AG08396 (cell line): ENCODE measurements at regions not wholly inside any gene's neighbourhood (a gene's known extent, or its start where the extent isn't known, plus 50 kb on each side); places are given as distances from the start of the nearest gene placed in this dataset.

ENCODE experiments used
- DNase-seq: peaks from one replicate; pipeline ENCODE4 v3.0.0; 2012; ENCODE audit warnings: low spot score, mixed read lengths

DNA sequence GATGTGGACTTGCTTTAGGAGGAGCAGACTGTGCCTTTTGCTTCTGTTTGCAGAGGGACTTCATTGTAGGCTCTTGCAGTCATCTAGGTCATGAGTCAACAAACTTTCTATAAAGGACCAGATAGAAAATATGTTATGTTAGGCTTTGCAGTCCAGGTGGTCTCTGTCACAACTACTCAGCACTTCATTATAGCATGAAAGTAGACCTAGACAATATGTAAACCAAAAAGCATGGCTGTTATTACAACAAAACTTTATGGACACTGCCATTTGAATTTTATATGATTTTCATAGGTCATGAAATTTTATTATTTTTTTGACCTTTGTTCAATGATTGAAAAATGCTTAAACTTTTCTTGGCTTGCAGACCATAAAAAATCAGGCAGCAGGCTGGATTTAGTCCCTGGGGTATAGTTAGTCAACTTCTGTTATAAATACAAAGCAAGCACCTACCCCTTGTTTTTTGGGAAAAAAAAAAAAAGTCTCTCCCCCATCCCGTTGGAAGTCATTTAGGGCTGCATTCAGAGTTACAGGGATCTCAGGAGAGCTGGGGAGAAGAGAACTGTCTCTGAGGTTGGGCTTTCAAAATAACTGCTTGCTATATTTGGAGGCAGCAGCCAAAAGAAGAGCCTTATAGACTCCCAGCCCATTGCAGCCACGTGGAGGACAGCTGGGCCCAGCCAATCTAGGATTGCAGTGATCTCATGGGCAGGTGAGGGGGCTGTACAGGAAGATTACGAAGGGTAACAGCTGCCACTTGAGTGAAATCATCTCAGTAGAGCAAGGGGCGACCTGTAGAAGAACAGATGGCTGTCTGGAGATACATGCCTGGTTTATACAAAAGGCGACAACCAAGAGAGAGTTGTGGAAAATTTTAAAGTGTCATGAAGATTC lies 136.6 kb upstream of the TNC start:
- no peak for DNase-seq

- DNase-seq, result no peak
These were observed 143.7 kb upstream of the TNC start for GRCh38 chr9:115261656-115262081.

- DNase-seq, result peak; percentile 27
These were observed 144.5 kb upstream of the TNC start for GRCh38 chr9:115262477-115262876.

DNA sequence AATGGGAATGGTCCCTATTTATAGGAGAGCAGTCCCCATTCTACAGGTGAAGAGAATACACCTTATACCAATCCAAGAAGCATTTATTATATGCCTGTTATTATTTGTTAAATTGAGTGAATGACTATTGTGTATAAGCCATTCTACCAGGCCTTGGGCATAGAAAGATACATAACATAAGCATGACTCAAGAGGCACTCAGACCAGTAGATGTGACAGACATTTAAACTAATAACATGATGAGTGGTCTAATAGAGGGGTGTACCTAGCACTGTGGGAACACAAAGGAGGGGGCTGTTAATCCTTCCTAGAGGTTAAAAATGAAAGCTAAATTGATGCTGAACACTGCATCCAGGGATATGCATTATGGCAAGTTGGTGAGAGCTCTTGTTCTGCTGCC lies 145.0 kb upstream of the TNC start:
- no peak for DNase-seq

DNA sequence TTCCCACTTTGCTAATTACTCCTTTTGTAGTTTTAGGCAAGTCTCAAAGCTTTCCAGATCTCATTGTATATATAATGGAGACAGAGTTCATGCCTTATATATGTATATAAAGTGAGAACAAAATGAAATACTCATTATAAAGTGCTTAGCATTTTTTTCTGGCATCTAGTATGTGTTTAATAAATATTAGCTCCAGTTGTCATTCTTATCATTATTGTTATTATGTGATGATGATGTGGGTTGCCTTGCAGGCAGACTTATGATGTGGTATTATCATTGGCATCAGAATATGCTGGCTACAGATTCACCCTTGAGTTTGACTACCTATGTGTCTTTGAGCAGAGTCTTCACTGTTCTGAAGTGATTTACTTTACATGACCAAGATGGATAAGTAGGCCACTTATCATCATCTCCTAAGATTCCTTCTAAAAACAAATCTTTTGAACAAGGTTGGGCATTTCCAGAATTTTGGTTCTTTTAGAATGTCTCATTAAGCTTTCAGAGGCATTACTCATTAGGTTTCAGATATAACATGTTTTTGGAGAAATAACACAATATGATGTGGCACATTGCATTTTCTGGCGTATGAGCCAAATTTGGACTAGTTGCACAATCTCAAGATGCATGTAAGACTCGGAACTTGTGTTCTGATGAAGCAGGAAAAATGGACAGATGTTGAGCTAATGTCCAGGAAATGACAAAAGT lies 145.6 kb upstream of the TNC start:
- DNase-seq, result no peak

DNA sequence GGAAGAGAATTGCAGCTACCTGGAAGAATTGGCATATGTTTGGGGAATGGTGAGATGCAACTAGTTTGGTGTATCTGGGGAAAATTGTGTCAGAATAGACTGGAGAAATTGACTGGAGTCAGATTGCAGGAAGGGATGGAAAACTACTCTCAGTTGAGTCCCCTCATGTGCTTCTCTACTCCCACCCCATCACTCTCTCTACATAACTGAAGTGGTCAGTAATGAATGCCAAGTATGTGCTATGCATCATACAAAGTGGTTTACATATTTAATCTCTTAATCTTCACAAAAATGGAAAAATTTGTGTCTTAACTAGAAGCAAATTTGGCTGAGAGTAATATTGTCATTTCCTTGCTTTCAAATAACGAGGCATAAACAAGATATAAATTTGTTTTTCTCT lies 146.4 kb upstream of the TNC start:
- DNase-seq, result no peak

DNA sequence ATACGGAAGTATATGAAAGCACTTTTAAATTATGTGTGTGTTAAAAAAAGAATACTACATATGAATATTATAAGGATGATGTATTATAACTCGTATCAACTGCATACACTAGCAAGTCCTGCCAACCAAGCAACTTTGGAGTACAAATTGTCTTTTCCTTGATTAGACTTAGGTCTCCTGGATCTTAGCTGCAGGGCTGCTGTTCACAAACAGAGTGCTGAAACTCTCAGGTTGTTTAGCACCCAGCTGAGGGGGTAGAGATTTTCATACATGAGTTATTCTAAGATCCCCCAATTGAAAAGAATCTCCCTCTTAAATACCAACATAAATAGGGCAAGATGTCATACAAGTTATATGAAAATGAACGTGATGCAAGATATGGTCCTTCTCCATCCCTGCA lies 149.8 kb upstream of the TNC start:
- no peak for DNase-seq

- no peak for DNase-seq
These were observed 157.8 kb upstream of the TNC start for GRCh38 chr9:115275753-115276152.

- DNase-seq, result no peak
These were observed 158.7 kb upstream of the TNC start for GRCh38 chr9:115276621-115277020.

DNA sequence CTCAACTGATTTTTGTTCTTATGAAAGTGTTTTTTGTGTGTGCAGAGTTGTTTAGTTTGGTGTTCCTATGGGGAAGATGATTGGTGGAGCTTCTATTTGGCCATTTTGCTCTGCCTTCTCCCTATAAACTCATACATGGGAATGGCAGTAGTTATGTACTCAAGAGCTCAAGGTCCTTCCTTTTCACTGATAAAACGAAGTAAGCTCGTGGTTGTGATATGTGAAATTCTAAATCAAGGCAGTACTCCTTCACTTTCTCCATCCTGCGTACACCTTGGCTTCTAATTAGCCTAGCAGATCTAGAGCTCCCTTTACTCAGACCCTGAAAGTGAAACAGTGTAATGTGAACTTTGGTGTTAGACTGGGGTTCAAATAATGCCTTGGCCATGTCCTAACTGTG lies 159.3 kb upstream of the TNC start:
- no peak for DNase-seq

DNA sequence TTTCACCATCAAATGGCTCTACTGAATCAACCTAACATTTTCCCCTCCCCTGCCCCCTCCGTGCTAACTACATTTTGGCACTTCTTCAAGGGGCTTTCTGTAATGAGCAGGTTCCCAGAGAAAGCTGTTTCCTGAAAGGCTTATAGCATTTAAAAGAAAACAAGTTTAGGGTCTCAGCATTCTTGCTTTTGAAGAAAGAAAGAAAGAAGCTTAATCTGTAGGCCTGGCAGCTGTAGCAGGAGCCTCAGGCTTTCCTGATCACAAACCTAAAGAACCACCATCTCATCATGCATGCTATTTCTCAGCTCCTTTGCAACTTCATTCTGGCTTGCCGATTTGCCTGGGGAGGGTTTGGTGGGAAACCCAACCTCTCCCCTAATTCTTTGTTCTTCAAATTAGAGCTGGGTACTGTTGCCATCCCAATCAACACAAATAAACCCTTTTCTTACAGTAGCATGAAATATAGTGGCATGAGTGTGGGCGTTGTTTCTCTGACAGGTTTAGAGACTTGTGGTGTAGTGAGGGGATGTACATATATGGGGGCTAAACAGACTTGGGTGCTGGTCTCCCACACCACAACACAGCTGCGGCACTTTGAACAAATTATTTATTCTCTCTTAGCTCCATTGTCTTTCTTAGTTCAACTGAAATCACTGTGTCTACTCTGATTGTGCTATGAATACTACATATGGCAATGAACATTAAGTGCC lies 160.5 kb upstream of the TNC start:
- DNase-seq, result no peak

DNA sequence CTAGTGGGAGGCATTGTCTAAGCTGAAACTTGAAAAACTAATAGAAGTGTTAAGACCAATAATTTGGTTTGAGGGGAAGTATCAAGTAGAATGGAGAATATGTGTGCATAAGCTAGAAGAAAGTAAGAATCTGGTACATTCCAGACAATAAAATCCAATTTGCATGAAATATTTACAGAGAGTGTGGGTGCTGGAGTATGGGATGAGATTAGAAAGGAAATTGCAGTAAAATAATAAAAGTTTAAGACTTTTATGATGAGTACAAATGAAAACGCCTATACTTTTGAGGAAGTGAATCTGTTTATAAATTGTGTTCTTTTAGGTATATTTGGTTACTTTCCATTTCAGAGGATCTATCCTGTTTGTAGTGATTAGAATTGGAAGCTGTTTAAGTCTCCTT lies 165.4 kb upstream of the TNC start:
- DNase-seq, result no peak

- DNase-seq, result no peak
These were observed 167.9 kb upstream of the TNC start for GRCh38 chr9:115285836-115286235.

- no peak for DNase-seq
These were observed 168.5 kb upstream of the TNC start for GRCh38 chr9:115286411-115286810.

DNA sequence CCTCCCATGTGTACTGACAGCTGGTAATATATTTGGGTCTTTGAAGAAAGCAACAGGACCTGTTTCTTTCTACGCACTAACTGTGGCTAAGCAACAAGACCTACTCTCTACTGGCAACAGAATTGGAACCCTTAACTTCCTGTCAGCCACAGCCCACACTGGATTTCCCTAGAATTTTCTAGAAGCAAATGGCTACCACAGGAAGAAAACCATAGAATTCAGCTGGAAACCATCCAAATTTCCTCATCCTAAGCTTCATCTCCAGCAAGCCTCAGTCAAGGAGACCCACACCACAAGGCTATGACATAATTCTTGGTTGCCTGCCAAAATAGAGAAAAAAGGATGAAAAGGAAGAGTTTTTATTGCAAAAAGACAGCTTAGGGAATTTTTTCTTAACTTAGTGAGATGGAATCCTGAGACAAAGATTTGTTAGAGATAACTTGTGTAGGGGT lies 171.8 kb upstream of the TNC start:
- DNase-seq, result no peak

GRCh38 chr9:115291841-115292240 lies 173.9 kb upstream of the TNC start:
- DNase-seq, result no peak

DNA sequence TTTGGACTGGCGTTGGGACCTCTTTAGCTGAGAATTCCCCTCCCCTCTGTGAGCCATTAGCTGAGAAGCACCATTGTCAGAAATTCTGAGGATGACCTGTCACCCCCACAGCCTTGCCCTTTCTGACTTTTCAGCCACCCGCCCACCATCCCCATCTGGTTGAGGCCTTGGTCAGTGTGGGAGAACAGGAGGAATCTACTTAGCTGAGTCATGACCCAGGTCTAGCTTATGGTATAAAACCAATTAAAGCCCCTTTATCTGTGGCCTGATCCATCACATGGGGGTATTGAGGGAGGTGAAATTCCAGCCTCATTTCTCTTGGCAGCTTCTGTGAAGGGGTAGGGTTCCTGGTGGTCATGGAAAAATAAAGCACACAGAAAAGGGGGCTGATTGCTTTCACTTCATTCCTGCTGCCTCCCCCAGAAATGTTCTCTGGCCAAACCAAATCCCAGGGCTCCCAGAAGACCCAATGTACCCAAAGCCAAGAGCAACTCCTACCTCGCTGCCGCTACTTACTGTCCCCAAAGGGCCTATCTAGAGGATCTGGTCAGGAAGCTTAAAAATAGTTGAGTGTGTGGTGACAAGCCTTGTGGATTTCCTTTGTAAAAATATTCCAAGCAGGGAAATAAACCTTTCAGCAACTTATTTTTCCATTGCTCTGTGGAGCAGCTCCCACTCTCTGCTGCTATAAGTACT lies 174.8 kb upstream of the TNC start:
- no peak for DNase-seq

GRCh38 chr9:115295734-115296133 lies 177.8 kb upstream of the TNC start:
- DNase-seq, result no peak

- no peak for DNase-seq
These were observed 179.0 kb upstream of the TNC start for GRCh38 chr9:115296831-115297565.

- no peak for DNase-seq
These were observed 182.2 kb upstream of the TNC start for GRCh38 chr9:115300116-115300515.

DNA sequence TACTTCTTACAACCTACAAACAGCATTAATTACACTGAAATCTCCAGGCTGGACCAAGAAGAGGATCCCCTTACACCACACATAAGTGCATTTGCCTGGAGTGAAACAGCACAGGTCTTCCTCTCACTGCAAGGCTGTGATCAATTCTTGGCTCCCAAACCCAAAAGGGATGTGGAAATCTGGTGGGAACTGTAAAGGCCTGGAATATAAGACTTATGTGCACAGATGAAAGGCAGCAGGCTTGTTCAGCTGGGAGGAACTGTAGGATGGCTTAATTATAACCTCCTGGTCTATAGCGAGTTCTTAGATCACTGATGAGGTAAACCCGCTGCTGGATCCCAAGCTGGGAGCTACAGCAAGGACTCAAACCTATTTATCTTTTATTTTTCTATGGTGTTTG lies 182.9 kb upstream of the TNC start:
- DNase-seq, result no peak
